K562 (cell line): ENCODE measurements at regions not wholly inside any gene's neighbourhood (a gene's known extent, or its start where the extent isn't known, plus 50 kb on each side); places are given as distances from the start of the nearest gene placed in this dataset.
A peak's percentile ranks its signal among the peaks of the same experiment; 100 is the strongest.

ENCODE experiments used
- BHLHE40 ChIP-seq: IDR thresholded peaks from 2 replicates; pipeline ENCODE4 v1.6.1; 2011; ENCODE audit warnings: low read length, improper control_type of control experiment
- HDAC8 ChIP-seq: fragments of 450-650 bp; IDR thresholded peaks from 2 replicates; pipeline ENCODE4 v1.6.1; 2016; ENCODE audit warnings: mild to moderate bottlenecking, missing genetic modification characterization, moderate library complexity, missing compliant biosample characterization
- KDM1A ChIP-seq, 2 experiments: fragments of 450-650 bp; IDR thresholded peaks; 2 replicates each; pipeline ENCODE4 v1.6.1; 2016; ENCODE audit warnings: mild to moderate bottlenecking in 2 of 2
- MYC ChIP-seq, 2 experiments: fragments of 250-450 bp in 1 of 2; sonication (Bioruptor Pico) in 1 of 2; IDR thresholded peaks; 2 replicates each; pipeline versions ENCODE4 v1.5.1 to v1.6.1; 2012 to 2021; ENCODE audit warnings: low read depth in 2 of 2, borderline replicate concordance in 1 of 2, improper control_type of control experiment in 1 of 2, low read length in 1 of 2, mild to moderate bottlenecking in 1 of 2, moderate library complexity in 1 of 2
- RAD21 ChIP-seq, 2 experiments: fragments of 250-450 bp in 1 of 2; fragments of 450-650 bp in 1 of 2; sonication (Bioruptor Pico) in 1 of 2; formaldehyde crosslinking in 1 of 2; IDR thresholded peaks in 1 of 2; conservative IDR thresholded peaks in 1 of 2; 2 replicates each; pipeline versions ENCODE4 v1.4.0 to v1.8.0; 2020 to 2022; ENCODE audit warnings: mild to moderate bottlenecking in 2 of 2, moderate library complexity in 1 of 2
- SRSF1 ChIP-seq: fragments of 200-400 bp; formaldehyde crosslinking; IDR thresholded peaks from 2 replicates; pipeline ENCODE4 v1.6.1; 2017; ENCODE audit warnings: mild to moderate bottlenecking, low read depth, low read length, moderate library complexity
- TCF7L2 ChIP-seq: fragments of 150-350 bp; IDR thresholded peaks from 2 replicates; pipeline ENCODE4 v1.6.1; 2016; ENCODE audit warnings: low read depth, mild to moderate bottlenecking, low read length, moderate library complexity
- ZNF282 ChIP-seq: sonication (generic); formaldehyde crosslinking; IDR thresholded peaks from 2 replicates; pipeline ENCODE4 v1.8.1; 2023; ENCODE audit warnings: missing genetic modification reagents

GRCh38 chr1:20430355-20431175, 55.4 kb downstream of the CAMK2N1 start:
- TF ChIP-seq BHLHE40 (no peak), HDAC8 (tag) (no peak), RAD21 (CRISPR knock-in tag; conservative IDR thresholded peaks at IDR 0.05 in 1 of 2, IDR thresholded peaks at IDR 0.05 in 1 of 2) (peak; percentile 59 to 84), TCF7L2 (no peak), SRSF1 (no peak), ZNF282 (CRISPR knock-in tag) (no peak), MYC (IDR thresholded peaks at IDR 0.05; ENCODE audit: low read depth, low read length) (no peak), MYC (CRISPR knock-in tag; IDR thresholded peaks at IDR 0.05; ENCODE audit: borderline replicate concordance, low read depth) (no peak), KDM1A (IDR thresholded peaks at IDR 0.05) (no peak)
